ENCODE measurements at regions not wholly inside any gene's neighbourhood (a gene's known extent, or its start where the extent isn't known, plus 50 kb on each side); places are given as distances from the start of the nearest gene placed in this dataset.

- in situ Hi-C loops (cut with MboI): loop anchor here (25.0 kb wide), 1 partner anchor 282 kb away; no protein-coding TSS in a partner anchor
These were observed 129.4 kb downstream of the SPANXA1 start for GRCh38 chrX:141455103-141455502.

GRCh38 chrX:141443922-141444321 lies 140.6 kb downstream of the SPANXA1 start:
- H3K9me3 ChIP-seq (ENCODE audit: low read depth): no peaks in the 10 kb centered on the region
- TF ChIP-seq EZH2 (IDR thresholded peaks at IDR 0.05; ENCODE audit: insufficient read depth, poor library complexity, severe bottlenecking): no peak
- TF ChIP-seq EZH2phosphoT487 (IDR thresholded peaks at IDR 0.05; ENCODE audit: insufficient read depth, low read depth): no peak
- in situ Hi-C loops (cut with MboI): no loop called here

More at GRCh38 chrX:141455103-141455502, 129.4 kb downstream of the SPANXA1 start:
- no peak for DNase-seq
- no peak overlapping the region for H3K4me3 ChIP-seq
- no peaks in the 10 kb centered on the region for H3K27me3 ChIP-seq (replicated peaks; ENCODE audit: insufficient read depth)
- no peak overlapping the region for H3K4me2 ChIP-seq (ENCODE audit: unreplicated experiment)
- no peaks in the 10 kb centered on the region for H3K9me2 ChIP-seq (ENCODE audit: insufficient read depth)
- 81 to 91% methylated on average over 2 of the region's 2 CpGs for WGBS, 2 experiments (ENCODE audit: low coverage in 1 of 2, low lambda C conversion rate in 2 of 2, missing lambda C conversion rate in 2 of 2)
- no peaks in the 10 kb centered on the region for H3K36me3 ChIP-seq (ENCODE audit: low read depth)
- H3K27ac ChIP-seq: no peak overlapping the region
- H3K9me3 ChIP-seq (ENCODE audit: low read depth): no peaks in the 10 kb centered on the region
- no peaks in the 10 kb centered on the region for H4K20me1 ChIP-seq (ENCODE audit: insufficient read depth)
- H3K79me2 ChIP-seq (ENCODE audit: insufficient read depth): no peaks in the 10 kb centered on the region
- no peaks in the 10 kb centered on the region for H3K4me1 ChIP-seq (ENCODE audit: insufficient read depth)
- H3K9ac ChIP-seq: no peak overlapping the region
- TF ChIP-seq EZH2phosphoT487 (IDR thresholded peaks at IDR 0.05; ENCODE audit: insufficient read depth, low read depth) (no peak), EZH2 (IDR thresholded peaks at IDR 0.05; ENCODE audit: insufficient read depth, poor library complexity, severe bottlenecking) (no peak)
- no peak overlapping the region for H2AFZ ChIP-seq
- H3F3A ChIP-seq (ENCODE audit: insufficient read depth): no peaks in the 10 kb centered on the region

GRCh38 chrX:141439651-141440050 lies 144.9 kb downstream of the SPANXA1 start:
- Histone ChIP-seq H2AFZ (no peak overlapping the region), H3K27ac (no peak overlapping the region), H3K4me2 (ENCODE audit: unreplicated experiment) (no peak overlapping the region), H3K9me2 (ENCODE audit: insufficient read depth) (no peaks in the 10 kb centered on the region), H3K9ac (no peak overlapping the region), H3K79me2 (ENCODE audit: insufficient read depth) (no peaks in the 10 kb centered on the region), H3F3A (ENCODE audit: insufficient read depth) (no peaks in the 10 kb centered on the region), H3K4me3 (no peak overlapping the region), H4K20me1 (ENCODE audit: insufficient read depth) (no peaks in the 10 kb centered on the region), H3K36me3 (ENCODE audit: low read depth) (no peaks in the 10 kb centered on the region), H3K9me3 (ENCODE audit: low read depth) (no peaks in the 10 kb centered on the region), H3K4me1 (ENCODE audit: insufficient read depth) (no peaks in the 10 kb centered on the region), H3K27me3 (replicated peaks; ENCODE audit: insufficient read depth) (no peaks in the 10 kb centered on the region)
- TF ChIP-seq EZH2phosphoT487 (IDR thresholded peaks at IDR 0.05; ENCODE audit: insufficient read depth, low read depth) (no peak), EZH2 (IDR thresholded peaks at IDR 0.05; ENCODE audit: insufficient read depth, poor library complexity, severe bottlenecking) (no peak)
- in situ Hi-C loops (cut with MboI): no loop called here
- no peak for DNase-seq
- 43 to 57% methylated on average over 1 of the region's 1 CpG for WGBS, 2 experiments (ENCODE audit: low coverage in 1 of 2, low lambda C conversion rate in 2 of 2, missing lambda C conversion rate in 2 of 2)

More at GRCh38 chrX:141443922-141444321, 140.6 kb downstream of the SPANXA1 start:
- no peaks in the 10 kb centered on the region for H3K9me2 ChIP-seq (ENCODE audit: insufficient read depth)
- no peaks in the 10 kb centered on the region for H3F3A ChIP-seq (ENCODE audit: insufficient read depth)
- DNase-seq: no peak
- H3K79me2 ChIP-seq (ENCODE audit: insufficient read depth): no peaks in the 10 kb centered on the region
- 60 to 67% methylated on average over 2 of the region's 2 CpGs for WGBS, 2 experiments (ENCODE audit: low coverage in 1 of 2, low lambda C conversion rate in 2 of 2, missing lambda C conversion rate in 2 of 2)
- no peak overlapping the region for H2AFZ ChIP-seq
- no peaks in the 10 kb centered on the region for H4K20me1 ChIP-seq (ENCODE audit: insufficient read depth)
- no peak overlapping the region for H3K9ac ChIP-seq
- H3K4me3 ChIP-seq: no peak overlapping the region
- no peaks in the 10 kb centered on the region for H3K27me3 ChIP-seq (replicated peaks; ENCODE audit: insufficient read depth)
- no peak overlapping the region for H3K4me2 ChIP-seq (ENCODE audit: unreplicated experiment)
- no peak overlapping the region for H3K27ac ChIP-seq
- no peaks in the 10 kb centered on the region for H3K36me3 ChIP-seq (ENCODE audit: low read depth)
- no peaks in the 10 kb centered on the region for H3K4me1 ChIP-seq (ENCODE audit: insufficient read depth)

- no peaks in the 10 kb centered on the region for H3K4me1 ChIP-seq (ENCODE audit: insufficient read depth)
- no peaks in the 10 kb centered on the region for H4K20me1 ChIP-seq (ENCODE audit: insufficient read depth)
- DNase-seq: no peak
- no peaks in the 10 kb centered on the region for H3K9me2 ChIP-seq (ENCODE audit: insufficient read depth)
- H3K27me3 ChIP-seq (replicated peaks; ENCODE audit: insufficient read depth): no peaks in the 10 kb centered on the region
- H3K9ac ChIP-seq: no peak overlapping the region
- no peak overlapping the region for H3K4me2 ChIP-seq (ENCODE audit: unreplicated experiment)
- H3F3A ChIP-seq (ENCODE audit: insufficient read depth): no peaks in the 10 kb centered on the region
- H3K9me3 ChIP-seq (ENCODE audit: low read depth): no peaks in the 10 kb centered on the region
- H3K36me3 ChIP-seq (ENCODE audit: low read depth): no peaks in the 10 kb centered on the region
- 21 to 50% methylated on average over 1 of the region's 1 CpG for WGBS, 2 experiments (ENCODE audit: low coverage in 1 of 2, low lambda C conversion rate in 2 of 2, missing lambda C conversion rate in 2 of 2)
- H3K4me3 ChIP-seq: no peak overlapping the region
- H3K27ac ChIP-seq: no peak overlapping the region
- H3K79me2 ChIP-seq (ENCODE audit: insufficient read depth): no peaks in the 10 kb centered on the region
- no peak overlapping the region for H2AFZ ChIP-seq
- TF ChIP-seq EZH2phosphoT487 (IDR thresholded peaks at IDR 0.05; ENCODE audit: insufficient read depth, low read depth): no peak
- TF ChIP-seq EZH2 (IDR thresholded peaks at IDR 0.05; ENCODE audit: insufficient read depth, poor library complexity, severe bottlenecking): no peak
- in situ Hi-C loops (cut with MboI): no loop called here
These were observed 168.6 kb downstream of the SPANXA1 start for GRCh38 chrX:141415889-141416288.
